GM19463 (cell line): ENCODE measurements at regions not wholly inside any gene's neighbourhood (a gene's known extent, or its start where the extent isn't known, plus 50 kb on each side); places are given as distances from the start of the nearest gene placed in this dataset.

Experiments used
- ATAC-seq: cut with Tn5 transposase; IDR thresholded peaks from one replicate; pipeline ENCODE4 v1.9.1; 2021; ENCODE audit warnings: mild to moderate bottlenecking, moderate library complexity; ENCODE audit not compliant: unreplicated experiment

GRCh38 chr5:2200261-2200950 lies 317.7 kb upstream of the IRX4 start:
- no peak for ATAC-seq

- no peak for ATAC-seq
Observed at GRCh38 chr5:2199697-2200096, 317.0 kb upstream of the IRX4 start.

GRCh38 chr5:2196989-2197619 lies 314.4 kb upstream of the IRX4 start:
- ATAC-seq: no peak

GRCh38 chr5:2196416-2196815 lies 313.7 kb upstream of the IRX4 start:
- no peak for ATAC-seq

GRCh38 chr5:2194949-2195348 lies 312.2 kb upstream of the IRX4 start:
- no peak for ATAC-seq

GRCh38 chr5:2194236-2194555 lies 311.5 kb upstream of the IRX4 start:
- ATAC-seq: no peak

GRCh38 chr5:2193542-2194235 lies 311.0 kb upstream of the IRX4 start:
- no peak for ATAC-seq

GRCh38 chr5:2193142-2193541 lies 310.4 kb upstream of the IRX4 start:
- no peak for ATAC-seq

GRCh38 chr5:2192496-2192895 lies 309.8 kb upstream of the IRX4 start:
- no peak for ATAC-seq

GRCh38 chr5:2191972-2192371 lies 309.2 kb upstream of the IRX4 start:
- ATAC-seq: no peak

GRCh38 chr5:2190549-2190948 lies 307.8 kb upstream of the IRX4 start:
- ATAC-seq: no peak

- no peak for ATAC-seq
Observed at GRCh38 chr5:2188661-2189060, 305.9 kb upstream of the IRX4 start.

- ATAC-seq: no peak
Observed at GRCh38 chr5:2188137-2188536, 305.4 kb upstream of the IRX4 start.

GRCh38 chr5:2187687-2188086 lies 305.0 kb upstream of the IRX4 start:
- ATAC-seq: no peak

GRCh38 chr5:2187156-2187555 lies 304.4 kb upstream of the IRX4 start:
- no peak for ATAC-seq

- ATAC-seq: no peak
Observed at GRCh38 chr5:2186472-2187015, 303.8 kb upstream of the IRX4 start.

GRCh38 chr5:2185646-2186471 lies 303.1 kb upstream of the IRX4 start:
- ATAC-seq: no peak

GRCh38 chr5:2184563-2185540 lies 302.1 kb upstream of the IRX4 start:
- ATAC-seq: no peak

- no peak for ATAC-seq
Observed at GRCh38 chr5:2184026-2184366, 301.3 kb upstream of the IRX4 start.
